ENCODE measurements at regions not wholly inside any gene's neighbourhood (a gene's known extent, or its start where the extent isn't known, plus 50 kb on each side); places are given as distances from the start of the nearest gene placed in this dataset.

DNA sequence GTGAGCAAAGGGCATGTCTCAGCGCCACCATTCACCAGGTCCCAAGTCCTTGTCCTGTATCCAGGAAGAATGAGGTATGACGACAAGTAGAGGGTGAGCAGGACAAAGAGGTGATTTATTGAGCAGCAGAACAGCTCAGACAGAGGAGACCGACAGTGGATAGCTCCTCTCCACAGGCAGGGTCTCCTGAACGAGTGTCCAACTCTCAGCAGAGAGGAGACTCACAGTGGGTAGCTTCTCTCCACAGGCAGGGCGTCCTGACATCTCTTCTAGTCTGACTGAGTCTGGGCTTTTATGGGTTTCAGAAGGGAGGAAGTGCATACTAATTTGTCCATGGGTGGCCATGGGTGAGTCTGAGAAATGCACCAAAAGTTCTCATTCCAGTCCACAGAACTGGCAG lies 204.7 kb downstream of the ANKRD60 start:
- Histone ChIP-seq H3K18ac (ENCODE audit: low read depth, low read length) (no peak overlapping the region), H2BK15ac (ENCODE audit: low read depth, low read length) (no peak overlapping the region), H3K4me2 (ENCODE audit: low read depth, low read length) (no peak overlapping the region), H3K36me3 (ENCODE audit: control insufficient read depth, insufficient read depth, low read length) (no peaks in the 10 kb centered on the region), H3K9me3 (ENCODE audit: control insufficient read depth, insufficient read depth, low read length) (no peaks in the 10 kb centered on the region), H2BK120ac (ENCODE audit: low read depth, low read length) (no peak overlapping the region), H3K27ac (ENCODE audit: insufficient read depth, low read length) (no peak overlapping the region), H2BK20ac (ENCODE audit: low read depth, low read length) (no peak overlapping the region), H4K8ac (ENCODE audit: low read depth in 2 of 2, low read length in 2 of 2) (no peak overlapping the region), H3K4ac (ENCODE audit: low read depth, low read length) (no peak overlapping the region), H3K56ac (ENCODE audit: extremely low read depth, insufficient read depth, low read length) (no peak overlapping the region), H4K5ac (ENCODE audit: low read depth, low read length) (no peak overlapping the region), H2AK9ac (replicated peaks; ENCODE audit: low read depth, low read length, poor library complexity) (no peak overlapping the region), H2AFZ (replicated peaks; ENCODE audit: low read length, poor library complexity) (no peak overlapping the region), H2BK5ac (ENCODE audit: low read depth, low read length, poor library complexity, severe bottlenecking) (no peak overlapping the region), H3K9me1 (ENCODE audit: insufficient read depth, low read length) (no peaks in the 10 kb centered on the region), H4K91ac (ENCODE audit: insufficient read depth, low read depth, low read length) (no peak overlapping the region), H3K4me1 (ENCODE audit: control insufficient read depth, insufficient read depth, low read length) (no peaks in the 10 kb centered on the region), H3K9ac (ENCODE audit: low read depth, low read length) (no peak overlapping the region), H3K23ac (ENCODE audit: low read depth, low read length) (no peak overlapping the region), H3K4me3 (ENCODE audit: insufficient read depth, low read depth, low read length) (no peak overlapping the region), H4K20me1 (ENCODE audit: insufficient read depth, low read length) (no peaks in the 10 kb centered on the region), H3K79me1 (ENCODE audit: low read depth in 1 of 2, low read length in 2 of 2) (no peaks in the 10 kb centered on the region), H3K14ac (replicated peaks; ENCODE audit: low read depth, low read length) (no peak overlapping the region), H2AK5ac (ENCODE audit: low read depth, low read length) (no peak overlapping the region), H3K27me3 (ENCODE audit: control insufficient read depth, insufficient read depth, low read length) (no peaks in the 10 kb centered on the region)
- intact Hi-C loops (cut with micrococcal nuclease): no loop called here
- no TSS peak for BruUV-seq (replicated peaks)
- WGBS, 2 experiments (ENCODE audit: extremely low coverage in 2 of 2, insufficient read length in 1 of 2): no CpG with 5 or more reads among the region's 5 CpGs
- no peak for ATAC-seq (ENCODE audit: low read depth)
- TF ChIP-seq MAFK (IDR thresholded peaks at IDR 0.05; ENCODE audit: low read depth, low read length) (no peak), CHD1 (IDR thresholded peaks at IDR 0.05; ENCODE audit: low read depth, low read length) (no peak), SMC3 (IDR thresholded peaks at IDR 0.05; ENCODE audit: low read depth, low read length) (no peak), NFE2L2 (IDR thresholded peaks at IDR 0.05; ENCODE audit: low read depth, low read length) (no peak), CEBPB (IDR thresholded peaks at IDR 0.05; ENCODE audit: low read depth, low read length) (no peak), BHLHE40 (IDR thresholded peaks at IDR 0.05; ENCODE audit: low read depth, low read length) (no peak)
- TF ChIP-seq, protein P1, sequence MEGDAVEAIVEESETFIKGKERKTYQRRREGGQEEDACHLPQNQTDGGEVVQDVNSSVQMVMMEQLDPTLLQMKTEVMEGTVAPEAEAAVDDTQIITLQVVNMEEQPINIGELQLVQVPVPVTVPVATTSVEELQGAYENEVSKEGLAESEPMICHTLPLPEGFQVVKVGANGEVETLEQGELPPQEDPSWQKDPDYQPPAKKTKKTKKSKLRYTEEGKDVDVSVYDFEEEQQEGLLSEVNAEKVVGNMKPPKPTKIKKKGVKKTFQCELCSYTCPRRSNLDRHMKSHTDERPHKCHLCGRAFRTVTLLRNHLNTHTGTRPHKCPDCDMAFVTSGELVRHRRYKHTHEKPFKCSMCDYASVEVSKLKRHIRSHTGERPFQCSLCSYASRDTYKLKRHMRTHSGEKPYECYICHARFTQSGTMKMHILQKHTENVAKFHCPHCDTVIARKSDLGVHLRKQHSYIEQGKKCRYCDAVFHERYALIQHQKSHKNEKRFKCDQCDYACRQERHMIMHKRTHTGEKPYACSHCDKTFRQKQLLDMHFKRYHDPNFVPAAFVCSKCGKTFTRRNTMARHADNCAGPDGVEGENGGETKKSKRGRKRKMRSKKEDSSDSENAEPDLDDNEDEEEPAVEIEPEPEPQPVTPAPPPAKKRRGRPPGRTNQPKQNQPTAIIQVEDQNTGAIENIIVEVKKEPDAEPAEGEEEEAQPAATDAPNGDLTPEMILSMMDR (conservative IDR thresholded peaks at IDR 0.05; ENCODE audit: low read depth, low read length): no peak
- in situ Hi-C loops (cut with MboI; ENCODE audit: low sequenced_read_pairs): no loop called here
- CTCF ChIA-PET: no interaction called here
- DNase-seq: no peak
- POLR2A ChIA-PET (ENCODE audit: unreplicated experiment): no interaction called here
- dilution Hi-C loops (cut with HindIII; ENCODE audit: low sequenced_read_pairs, unreplicated experiment): no loop called here

Measured in IMR-90 (cell line).